ENCODE measurements at regions not wholly inside any gene's neighbourhood (a gene's known extent, or its start where the extent isn't known, plus 50 kb on each side); places are given as distances from the start of the nearest gene placed in this dataset.

DNA sequence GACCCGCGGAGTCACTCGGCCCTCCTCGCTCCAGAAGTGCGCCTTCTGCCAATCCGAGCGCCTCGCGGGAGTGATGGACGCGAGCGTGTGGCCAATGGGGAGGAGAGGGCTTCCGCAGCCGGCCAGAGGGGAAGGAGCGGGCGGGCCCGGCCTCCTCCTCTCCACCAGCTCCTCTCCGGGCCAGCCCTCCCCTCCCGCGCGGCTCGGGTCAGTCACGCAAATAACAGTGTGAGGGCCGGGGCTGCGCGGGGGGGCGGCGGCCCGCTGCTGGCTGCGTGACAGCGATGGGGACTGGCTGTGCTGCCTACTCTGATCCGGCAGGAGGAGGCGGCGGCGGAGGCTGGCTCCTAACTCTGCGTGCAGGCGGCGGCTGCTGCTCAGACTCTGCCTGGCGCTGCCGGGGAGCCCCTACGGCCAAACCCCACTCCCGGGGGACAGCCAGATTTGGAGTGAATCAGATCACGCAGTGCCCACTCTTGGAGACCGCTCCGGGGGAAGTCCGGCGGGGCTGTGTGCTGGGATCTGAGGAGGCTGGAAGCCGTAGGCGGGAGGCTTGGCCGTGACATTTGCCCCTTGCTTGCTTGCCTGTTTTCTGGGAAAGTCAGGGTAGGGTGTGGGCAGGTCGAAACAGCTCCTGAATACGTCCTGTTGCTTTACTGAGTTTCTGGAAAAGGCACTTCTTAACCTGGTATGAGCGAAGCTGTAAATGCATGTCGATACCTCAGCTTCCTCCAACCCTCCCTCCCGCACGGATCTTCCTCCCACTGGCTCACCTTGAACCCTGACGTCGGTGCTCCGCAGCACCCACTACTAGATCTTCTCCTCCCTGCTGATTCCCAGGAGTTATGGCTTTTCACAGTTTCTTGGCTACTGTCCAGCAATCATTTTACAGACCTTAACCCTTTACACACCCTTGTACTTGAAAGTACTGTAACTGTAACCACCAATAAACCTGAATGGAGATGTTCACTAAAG is 97.9 kb upstream of the SERTAD2 start (continued):
- TF ChIP-seq MBNL3 (CRISPR knock-in tag; conservative IDR thresholded peaks at IDR 0.05) (no peak), ZSCAN31 (CRISPR knock-in tag; IDR thresholded peaks at IDR 0.05; ENCODE audit: low read depth) (no peak; the same call in 1 of the 2 replicates), CBX2 (IDR thresholded peaks at IDR 0.05; ENCODE audit: low read depth, low read length) (no peak), CBX2 (CRISPR knock-in tag; IDR thresholded peaks at IDR 0.05; ENCODE audit: low read depth) (no peak), KDM5A (IDR thresholded peaks at IDR 0.05; ENCODE audit: borderline replicate concordance, low read length) (peak; percentile 23; the same call in 1 of the 2 replicates), U2AF2 (IDR thresholded peaks at IDR 0.05; ENCODE audit: low read depth, low read length) (no peak), CBX1 (IDR thresholded peaks at IDR 0.05; ENCODE audit: low read depth) (no peak), STAG1 (CRISPR knock-in tag; IDR thresholded peaks at IDR 0.05) (peak; percentile 36), CREM (IDR thresholded peaks at IDR 0.05) (0 out of 2 replicates have a peak, but pooled peaks have one; percentile 11), CREM (CRISPR knock-in tag; IDR thresholded peaks at IDR 0.05) (no peak), ZNF3 (CRISPR knock-in tag; IDR thresholded peaks at IDR 0.05) (no peak), RAD21 (CRISPR knock-in tag; IDR thresholded peaks at IDR 0.05) (peak; percentile 77), ZNF614 (CRISPR knock-in tag; IDR thresholded peaks at IDR 0.05; ENCODE audit: borderline replicate concordance) (no peak; the same call in 1 of the 2 replicates), DNMT3B (CRISPR knock-in tag; conservative IDR thresholded peaks at IDR 0.05) (0 out of 2 replicates have a peak, but pooled peaks have one; percentile 56), RBM22 (optimal IDR thresholded peaks at IDR 0.05; ENCODE audit: low read length) (no peak), AKAP8 (CRISPR knock-in tag; IDR thresholded peaks at IDR 0.05) (no peak), HDAC6 (IDR thresholded peaks at IDR 0.05; ENCODE audit: low read depth, low read length) (no peak)
- TF ChIP-seq, protein P1, sequence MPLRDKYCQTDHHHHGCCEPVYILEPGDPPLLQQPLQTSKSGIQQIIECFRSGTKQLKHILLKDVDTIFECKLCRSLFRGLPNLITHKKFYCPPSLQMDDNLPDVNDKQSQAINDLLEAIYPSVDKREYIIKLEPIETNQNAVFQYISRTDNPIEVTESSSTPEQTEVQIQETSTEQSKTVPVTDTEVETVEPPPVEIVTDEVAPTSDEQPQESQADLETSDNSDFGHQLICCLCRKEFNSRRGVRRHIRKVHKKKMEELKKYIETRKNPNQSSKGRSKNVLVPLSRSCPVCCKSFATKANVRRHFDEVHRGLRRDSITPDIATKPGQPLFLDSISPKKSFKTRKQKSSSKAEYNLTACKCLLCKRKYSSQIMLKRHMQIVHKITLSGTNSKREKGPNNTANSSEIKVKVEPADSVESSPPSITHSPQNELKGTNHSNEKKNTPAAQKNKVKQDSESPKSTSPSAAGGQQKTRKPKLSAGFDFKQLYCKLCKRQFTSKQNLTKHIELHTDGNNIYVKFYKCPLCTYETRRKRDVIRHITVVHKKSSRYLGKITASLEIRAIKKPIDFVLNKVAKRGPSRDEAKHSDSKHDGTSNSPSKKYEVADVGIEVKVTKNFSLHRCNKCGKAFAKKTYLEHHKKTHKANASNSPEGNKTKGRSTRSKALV (CRISPR knock-in tag; IDR thresholded peaks at IDR 0.05): no peak
- TF ChIP-seq, protein P2, sequence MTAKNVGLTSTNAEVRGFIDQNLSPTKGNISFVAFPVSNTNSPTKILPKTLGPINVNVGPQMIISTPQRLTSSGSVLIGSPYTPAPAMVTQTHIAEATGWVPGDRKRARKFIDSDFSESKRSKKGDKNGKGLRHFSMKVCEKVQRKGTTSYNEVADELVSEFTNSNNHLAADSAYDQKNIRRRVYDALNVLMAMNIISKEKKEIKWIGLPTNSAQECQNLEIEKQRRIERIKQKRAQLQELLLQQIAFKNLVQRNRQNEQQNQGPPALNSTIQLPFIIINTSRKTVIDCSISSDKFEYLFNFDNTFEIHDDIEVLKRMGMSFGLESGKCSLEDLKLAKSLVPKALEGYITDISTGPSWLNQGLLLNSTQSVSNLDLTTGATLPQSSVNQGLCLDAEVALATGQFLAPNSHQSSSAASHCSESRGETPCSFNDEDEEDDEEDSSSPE (CRISPR knock-in tag; IDR thresholded peaks at IDR 0.05): no peak
- TF ChIP-seq, protein P3, sequence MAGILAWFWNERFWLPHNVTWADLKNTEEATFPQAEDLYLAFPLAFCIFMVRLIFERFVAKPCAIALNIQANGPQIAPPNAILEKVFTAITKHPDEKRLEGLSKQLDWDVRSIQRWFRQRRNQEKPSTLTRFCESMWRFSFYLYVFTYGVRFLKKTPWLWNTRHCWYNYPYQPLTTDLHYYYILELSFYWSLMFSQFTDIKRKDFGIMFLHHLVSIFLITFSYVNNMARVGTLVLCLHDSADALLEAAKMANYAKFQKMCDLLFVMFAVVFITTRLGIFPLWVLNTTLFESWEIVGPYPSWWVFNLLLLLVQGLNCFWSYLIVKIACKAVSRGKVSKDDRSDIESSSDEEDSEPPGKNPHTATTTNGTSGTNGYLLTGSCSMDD (CRISPR knock-in tag; IDR thresholded peaks at IDR 0.05): no peak
- TF ChIP-seq, protein P4, sequence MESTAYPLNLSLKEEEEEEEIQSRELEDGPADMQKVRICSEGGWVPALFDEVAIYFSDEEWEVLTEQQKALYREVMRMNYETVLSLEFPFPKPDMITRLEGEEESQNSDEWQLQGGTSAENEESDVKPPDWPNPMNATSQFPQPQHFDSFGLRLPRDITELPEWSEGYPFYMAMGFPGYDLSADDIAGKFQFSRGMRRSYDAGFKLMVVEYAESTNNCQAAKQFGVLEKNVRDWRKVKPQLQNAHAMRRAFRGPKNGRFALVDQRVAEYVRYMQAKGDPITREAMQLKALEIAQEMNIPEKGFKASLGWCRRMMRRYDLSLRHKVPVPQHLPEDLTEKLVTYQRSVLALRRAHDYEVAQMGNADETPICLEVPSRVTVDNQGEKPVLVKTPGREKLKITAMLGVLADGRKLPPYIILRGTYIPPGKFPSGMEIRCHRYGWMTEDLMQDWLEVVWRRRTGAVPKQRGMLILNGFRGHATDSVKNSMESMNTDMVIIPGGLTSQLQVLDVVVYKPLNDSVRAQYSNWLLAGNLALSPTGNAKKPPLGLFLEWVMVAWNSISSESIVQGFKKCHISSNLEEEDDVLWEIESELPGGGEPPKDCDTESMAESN (CRISPR knock-in tag; conservative IDR thresholded peaks at IDR 0.05): peak; percentile 79
- TF ChIP-seq, protein P5, sequence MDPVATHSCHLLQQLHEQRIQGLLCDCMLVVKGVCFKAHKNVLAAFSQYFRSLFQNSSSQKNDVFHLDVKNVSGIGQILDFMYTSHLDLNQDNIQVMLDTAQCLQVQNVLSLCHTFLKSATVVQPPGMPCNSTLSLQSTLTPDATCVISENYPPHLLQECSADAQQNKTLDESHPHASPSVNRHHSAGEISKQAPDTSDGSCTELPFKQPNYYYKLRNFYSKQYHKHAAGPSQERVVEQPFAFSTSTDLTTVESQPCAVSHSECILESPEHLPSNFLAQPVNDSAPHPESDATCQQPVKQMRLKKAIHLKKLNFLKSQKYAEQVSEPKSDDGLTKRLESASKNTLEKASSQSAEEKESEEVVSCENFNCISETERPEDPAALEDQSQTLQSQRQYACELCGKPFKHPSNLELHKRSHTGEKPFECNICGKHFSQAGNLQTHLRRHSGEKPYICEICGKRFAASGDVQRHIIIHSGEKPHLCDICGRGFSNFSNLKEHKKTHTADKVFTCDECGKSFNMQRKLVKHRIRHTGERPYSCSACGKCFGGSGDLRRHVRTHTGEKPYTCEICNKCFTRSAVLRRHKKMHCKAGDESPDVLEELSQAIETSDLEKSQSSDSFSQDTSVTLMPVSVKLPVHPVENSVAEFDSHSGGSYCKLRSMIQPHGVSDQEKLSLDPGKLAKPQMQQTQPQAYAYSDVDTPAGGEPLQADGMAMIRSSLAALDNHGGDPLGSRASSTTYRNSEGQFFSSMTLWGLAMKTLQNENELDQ (CRISPR knock-in tag; IDR thresholded peaks at IDR 0.05; ENCODE audit: borderline replicate concordance): no peak

Data from HepG2 (cell line).